Psoas muscle (tissue), 7 donors: ENCODE measurements at regions not wholly inside any gene's neighbourhood (a gene's known extent, or its start where the extent isn't known, plus 50 kb on each side); places are given as distances from the start of the nearest gene placed in this dataset.

Experiments
- ATAC-seq, 4 donors: fragments of 200-7000 bp; cut with Tn5 transposase; one replicate each; pipeline ENCODE4 v1.9.1; 2020; ENCODE audit warnings: moderate library complexity in 3 of 4, mild to moderate bottlenecking in 2 of 4
- DNase-seq, 2 donors: peaks; one replicate each; pipeline ENCODE4 v3.0.0-alpha.2; 2020
- H3K27ac ChIP-seq: fragments of 200-600 bp; one replicate; pipeline ENCODE4 v1.8.0; 2022
- H3K27me3 ChIP-seq, 3 donors: fragments of 200-600 bp in 1 of 3; one replicate each; pipeline versions ENCODE4 v1.6.1 to v1.8.0; 2013 to 2022; ENCODE audit warnings: low read length in 2 of 3, mild to moderate bottlenecking in 2 of 3, moderate library complexity in 1 of 3; ENCODE audit not compliant: insufficient read depth in 3 of 3
- H3K36me3 ChIP-seq, 2 donors: fragments of 200-600 bp in 1 of 2; one replicate each; pipeline versions ENCODE4 v1.6.1 to v1.8.0; 2013 to 2022; ENCODE audit warnings: low read depth in 1 of 2, mild to moderate bottlenecking in 1 of 2, moderate library complexity in 1 of 2; ENCODE audit not compliant: insufficient read depth in 1 of 2
- H3K4me1 ChIP-seq: fragments of 200-600 bp; one replicate; pipeline ENCODE4 v1.8.0; 2022
- H3K4me3 ChIP-seq: fragments of 200-600 bp; one replicate; pipeline ENCODE4 v1.8.0; 2022; ENCODE audit warnings: mild to moderate bottlenecking
- H3K9me3 ChIP-seq: fragments of 200-600 bp; one replicate; pipeline ENCODE4 v1.8.0; 2022
- whole genome bisulfite sequencing, 3 donors: extraction: QIAGEN DNeasy Blood & Tissue Kit; methylation state at CpG; one replicate each; pipeline versions ENCODE4 v1.1.6 to v1.1.7; 2013; 5-methylcytosine and 5-hydroxymethylcytosine counted together
- intact Hi-C, 2 donors: fragments of 100-400 bp; cut with DNase I; formaldehyde crosslinking; loops; one replicate each; pipeline versions ENCODE4 v1.11.0 to v1.14.2; 2022
- TF ChIP-seq, protein P1 (sequence below): fragments of 200-600 bp; IDR thresholded peaks from one replicate; pipeline ENCODE4 v1.8.0; 2022; ENCODE audit warnings: antibody characterized with exemption
- donor health status: healthy with polysubstance abuse.
- donor health status: DM: no; HTN: no; CAD: no; lungs with moderate emphysema.
- donor health status: Bipolar disorder and iron deficiency.
- donor health status: healthy.
- donor health status: DM: yes; HTN: yes; CAD: no.
- donor health status: DM: no; HTN: no; CAD: no.
- donor health status: DM: yes; HTN: yes; CAD: no.

DNA sequence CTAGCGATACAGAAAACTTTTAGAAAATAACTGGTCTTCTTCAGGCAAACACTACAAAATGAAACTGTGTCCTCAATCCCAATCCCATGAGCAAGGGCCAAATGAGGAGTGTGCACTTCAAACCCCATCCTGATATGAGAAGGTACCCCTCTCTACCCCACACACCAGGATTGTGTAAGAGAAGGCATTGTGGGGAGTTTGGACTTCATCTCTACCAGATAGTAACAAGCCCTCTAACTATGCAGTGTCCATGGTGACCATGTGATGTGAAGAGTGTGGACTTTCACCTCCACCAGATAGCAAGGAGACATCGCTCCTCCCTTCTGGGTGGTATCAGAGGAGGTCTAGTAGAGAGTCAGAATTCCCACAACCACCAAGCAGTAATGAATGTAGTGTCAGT is 769.3 kb downstream of the MECOM start:
- 89 to 98% (median 94%) methylated on average over 2 of the region's 2 CpGs for WGBS, 3 donors
- no peaks in the 10 kb centered on the region for H3K36me3 ChIP-seq
- intact Hi-C loops = no loop called here
- H3K27ac ChIP-seq = no peak overlapping the region
- TF ChIP-seq, protein P1, sequence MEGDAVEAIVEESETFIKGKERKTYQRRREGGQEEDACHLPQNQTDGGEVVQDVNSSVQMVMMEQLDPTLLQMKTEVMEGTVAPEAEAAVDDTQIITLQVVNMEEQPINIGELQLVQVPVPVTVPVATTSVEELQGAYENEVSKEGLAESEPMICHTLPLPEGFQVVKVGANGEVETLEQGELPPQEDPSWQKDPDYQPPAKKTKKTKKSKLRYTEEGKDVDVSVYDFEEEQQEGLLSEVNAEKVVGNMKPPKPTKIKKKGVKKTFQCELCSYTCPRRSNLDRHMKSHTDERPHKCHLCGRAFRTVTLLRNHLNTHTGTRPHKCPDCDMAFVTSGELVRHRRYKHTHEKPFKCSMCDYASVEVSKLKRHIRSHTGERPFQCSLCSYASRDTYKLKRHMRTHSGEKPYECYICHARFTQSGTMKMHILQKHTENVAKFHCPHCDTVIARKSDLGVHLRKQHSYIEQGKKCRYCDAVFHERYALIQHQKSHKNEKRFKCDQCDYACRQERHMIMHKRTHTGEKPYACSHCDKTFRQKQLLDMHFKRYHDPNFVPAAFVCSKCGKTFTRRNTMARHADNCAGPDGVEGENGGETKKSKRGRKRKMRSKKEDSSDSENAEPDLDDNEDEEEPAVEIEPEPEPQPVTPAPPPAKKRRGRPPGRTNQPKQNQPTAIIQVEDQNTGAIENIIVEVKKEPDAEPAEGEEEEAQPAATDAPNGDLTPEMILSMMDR = no peak
- H3K4me3 ChIP-seq = no peak overlapping the region
- no peaks in the 10 kb centered on the region for H3K27me3 ChIP-seq
- ATAC-seq = no peak
- no peak for DNase-seq
- no peaks in the 10 kb centered on the region for H3K4me1 ChIP-seq
- H3K9me3 ChIP-seq = no peaks in the 10 kb centered on the region

DNA sequence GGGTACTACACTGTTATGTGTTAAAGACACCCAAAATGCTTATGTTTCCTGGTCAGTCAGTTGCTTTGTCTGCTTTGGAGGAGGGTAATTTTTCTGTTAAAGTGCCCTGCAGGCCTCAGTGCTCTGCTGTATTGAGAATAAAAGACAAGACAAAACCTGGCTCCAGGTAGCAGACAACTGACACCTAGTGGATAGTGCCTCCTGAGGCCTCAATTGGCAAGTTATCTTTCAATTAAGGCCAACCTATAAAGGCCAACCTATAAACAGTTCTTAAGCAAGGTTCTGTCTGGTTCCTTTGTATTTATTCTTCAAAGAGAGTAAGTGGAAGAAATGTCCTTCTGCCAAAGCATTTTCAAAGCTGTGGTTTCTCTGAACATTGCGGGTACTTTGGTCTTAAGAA is 773.8 kb downstream of the MECOM start:
- TF ChIP-seq, protein P1 = no peak
- no peaks in the 10 kb centered on the region for H3K4me1 ChIP-seq
- H3K9me3 ChIP-seq = no peaks in the 10 kb centered on the region
- H3K27me3 ChIP-seq = no peaks in the 10 kb centered on the region
- WGBS, 3 donors = 70 to 99% (median 71%) methylated on average over 1 of the region's 1 CpG
- no peak overlapping the region for H3K4me3 ChIP-seq
- no peak for DNase-seq
- ATAC-seq = no peak
- no peaks in the 10 kb centered on the region for H3K36me3 ChIP-seq
- intact Hi-C loops = no loop called here
- no peak overlapping the region for H3K27ac ChIP-seq

DNA sequence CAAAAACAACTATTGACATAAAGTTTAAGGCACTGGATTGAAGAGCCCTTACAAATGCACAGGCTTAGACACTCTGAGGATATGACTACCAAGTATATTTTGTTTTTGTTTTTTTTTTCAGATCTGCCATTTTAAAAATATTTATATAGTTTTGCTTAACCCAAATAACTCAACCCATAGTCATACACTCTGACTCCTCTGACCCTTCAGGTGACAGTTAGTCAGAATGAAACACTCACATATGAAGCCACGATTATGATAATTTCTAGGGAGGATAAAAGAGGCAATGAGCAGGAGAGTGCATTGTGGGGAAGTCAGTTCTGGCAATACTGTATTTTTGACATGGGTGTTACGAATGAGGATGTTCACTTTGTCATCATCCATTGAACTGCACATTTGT is 774.7 kb downstream of the MECOM start:
- Histone ChIP-seq H3K4me3 (no peak overlapping the region), H3K9me3 (no peaks in the 10 kb centered on the region), H3K4me1 (no peaks in the 10 kb centered on the region), H3K36me3 (no peaks in the 10 kb centered on the region), H3K27me3 (no peaks in the 10 kb centered on the region), H3K27ac (no peak overlapping the region)
- TF ChIP-seq, protein P1 = no peak
- WGBS, 3 donors = 78 to 91% (median 85%) methylated on average over 2 of the region's 2 CpGs
- no peak for ATAC-seq
- intact Hi-C loops = no loop called here
- no peak for DNase-seq

DNA sequence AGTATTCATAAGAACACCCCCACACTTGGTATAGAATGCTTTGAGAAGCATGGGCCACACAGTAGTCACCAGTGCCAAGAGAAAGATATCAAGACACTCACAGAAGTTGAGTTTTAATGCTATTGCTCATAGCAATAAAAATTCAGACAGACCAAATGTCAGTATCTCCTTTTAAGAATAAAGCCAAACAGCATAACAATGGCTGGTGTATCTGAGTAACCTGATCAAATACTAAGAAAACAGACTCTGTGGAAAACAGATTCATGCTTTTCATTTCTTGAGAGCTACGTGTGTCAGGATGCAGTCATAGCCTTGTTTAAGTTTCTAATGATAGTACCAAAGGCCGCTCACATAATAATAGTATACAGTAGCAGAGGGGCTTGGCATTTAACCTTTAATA is 778.5 kb downstream of the MECOM start:
- intact Hi-C loops = no loop called here
- no peaks in the 10 kb centered on the region for H3K36me3 ChIP-seq
- no peak overlapping the region for H3K27ac ChIP-seq
- H3K4me1 ChIP-seq = no peaks in the 10 kb centered on the region
- TF ChIP-seq, protein P1 = no peak
- no peak for ATAC-seq
- H3K27me3 ChIP-seq = no peaks in the 10 kb centered on the region
- H3K4me3 ChIP-seq = no peak overlapping the region
- WGBS, 3 donors = 81 to 86% (median 84%) methylated on average over 2 of the region's 2 CpGs
- H3K9me3 ChIP-seq = no peaks in the 10 kb centered on the region
- DNase-seq = no peak

DNA sequence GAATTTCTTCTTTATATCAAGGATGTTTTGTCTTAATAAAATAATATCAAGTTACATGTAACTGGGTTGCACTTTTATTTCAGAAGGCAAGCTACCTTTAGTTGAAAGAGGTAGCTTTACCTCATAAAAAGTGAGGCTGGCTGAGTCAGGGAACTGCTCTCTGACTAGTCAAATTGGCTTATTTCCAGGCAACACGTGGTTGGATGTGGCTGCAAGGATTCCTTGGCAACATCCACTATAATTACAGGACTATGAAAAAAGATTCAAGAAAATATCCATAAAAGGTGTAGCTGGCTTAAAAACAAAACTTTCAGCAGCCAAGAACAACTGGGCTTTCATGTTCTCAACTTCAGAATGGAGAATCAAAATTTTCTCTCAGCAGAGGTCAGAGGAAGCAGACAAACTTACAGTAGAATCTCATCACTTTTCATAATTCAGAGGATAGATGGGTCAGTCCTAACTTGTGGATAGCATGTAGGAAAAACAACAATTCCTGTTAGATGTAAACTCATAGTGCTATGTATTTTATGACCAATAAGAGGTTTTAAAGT is 779.1 kb downstream of the MECOM start:
- no peak for ATAC-seq

More for the DNA sequence above, 779.1 kb downstream of the MECOM start:
- H3K27ac ChIP-seq = no peak overlapping the region
- H3K27me3 ChIP-seq = no peaks in the 10 kb centered on the region
- TF ChIP-seq, protein P1 = no peak
- no peaks in the 10 kb centered on the region for H3K36me3 ChIP-seq
- no peak overlapping the region for H3K4me3 ChIP-seq
- H3K4me1 ChIP-seq = no peaks in the 10 kb centered on the region
- DNase-seq = no peak
- 0 to 3% (median 0%) methylated on average over 1 of the region's 1 CpG for WGBS, 3 donors
- H3K9me3 ChIP-seq = no peaks in the 10 kb centered on the region
- intact Hi-C loops = no loop called here
